Osteocyte (in vitro differentiated cells): ENCODE measurements at regions not wholly inside any gene's neighbourhood (a gene's known extent, or its start where the extent isn't known, plus 50 kb on each side); places are given as distances from the start of the nearest gene placed in this dataset.

Source experiments
- DNase-seq: peaks from one replicate; pipeline ENCODE4 v3.0.0; 2021; ENCODE audit warnings: mixed read lengths; ENCODE audit not compliant: unreplicated experiment; ENCODE audit errors: extremely low spot score
- H3K27ac Mint-ChIP-seq: one replicate; pipeline ENCODE4 v1.8.0; 2021; ENCODE audit warnings: mild to moderate bottlenecking, mixed read lengths; ENCODE audit not compliant: unreplicated experiment
- H3K27me3 Mint-ChIP-seq: one replicate; pipeline ENCODE4 v1.8.0; 2021; ENCODE audit warnings: mixed read lengths; ENCODE audit not compliant: unreplicated experiment
- H3K36me3 Mint-ChIP-seq: one replicate; pipeline ENCODE4 v1.8.0; 2021; ENCODE audit warnings: mixed read lengths; ENCODE audit not compliant: unreplicated experiment
- H3K4me1 Mint-ChIP-seq: one replicate; pipeline ENCODE4 v1.8.0; 2021; ENCODE audit warnings: mixed read lengths; ENCODE audit not compliant: unreplicated experiment
- H3K4me3 Mint-ChIP-seq: one replicate; pipeline ENCODE4 v1.8.0; 2021; ENCODE audit warnings: mild to moderate bottlenecking, moderate library complexity, mixed read lengths; ENCODE audit not compliant: unreplicated experiment
- H3K9me3 Mint-ChIP-seq: one replicate; pipeline ENCODE4 v1.8.0; 2021; ENCODE audit warnings: mixed read lengths; ENCODE audit not compliant: unreplicated experiment
- TF ChIP-seq, protein P1 (sequence below): fragments of 200-600 bp; sonication (generic); IDR thresholded peaks from 2 replicates; pipeline ENCODE4 v1.5.0; 2021; ENCODE audit warnings: antibody characterized with exemption, mild to moderate bottlenecking, moderate library complexity

DNA sequence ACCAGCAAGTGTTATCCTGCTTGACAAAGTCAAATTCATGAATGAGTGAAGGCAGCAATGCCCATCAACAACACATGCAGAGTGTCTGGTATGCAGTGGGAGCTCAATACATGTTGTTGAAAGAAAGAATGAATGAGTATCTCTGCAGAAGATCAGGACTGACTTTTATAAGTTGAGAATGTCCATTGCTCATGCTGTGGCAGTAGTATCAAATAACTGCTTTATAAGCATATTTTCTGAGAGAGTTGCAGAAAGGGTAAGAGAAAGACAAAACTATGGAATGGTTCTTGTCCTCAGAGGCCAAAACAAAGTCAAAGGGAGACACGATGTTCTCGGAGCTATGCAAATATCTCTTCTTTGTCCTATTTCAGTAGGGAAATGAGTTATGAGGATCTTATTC is 288.7 kb downstream of the LMX1A start:
- H3K9me3 Mint-ChIP-seq = no peaks in the 10 kb centered on the region
- TF ChIP-seq, protein P1, sequence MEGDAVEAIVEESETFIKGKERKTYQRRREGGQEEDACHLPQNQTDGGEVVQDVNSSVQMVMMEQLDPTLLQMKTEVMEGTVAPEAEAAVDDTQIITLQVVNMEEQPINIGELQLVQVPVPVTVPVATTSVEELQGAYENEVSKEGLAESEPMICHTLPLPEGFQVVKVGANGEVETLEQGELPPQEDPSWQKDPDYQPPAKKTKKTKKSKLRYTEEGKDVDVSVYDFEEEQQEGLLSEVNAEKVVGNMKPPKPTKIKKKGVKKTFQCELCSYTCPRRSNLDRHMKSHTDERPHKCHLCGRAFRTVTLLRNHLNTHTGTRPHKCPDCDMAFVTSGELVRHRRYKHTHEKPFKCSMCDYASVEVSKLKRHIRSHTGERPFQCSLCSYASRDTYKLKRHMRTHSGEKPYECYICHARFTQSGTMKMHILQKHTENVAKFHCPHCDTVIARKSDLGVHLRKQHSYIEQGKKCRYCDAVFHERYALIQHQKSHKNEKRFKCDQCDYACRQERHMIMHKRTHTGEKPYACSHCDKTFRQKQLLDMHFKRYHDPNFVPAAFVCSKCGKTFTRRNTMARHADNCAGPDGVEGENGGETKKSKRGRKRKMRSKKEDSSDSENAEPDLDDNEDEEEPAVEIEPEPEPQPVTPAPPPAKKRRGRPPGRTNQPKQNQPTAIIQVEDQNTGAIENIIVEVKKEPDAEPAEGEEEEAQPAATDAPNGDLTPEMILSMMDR = no peak
- H3K36me3 Mint-ChIP-seq = no peaks in the 10 kb centered on the region
- no peak overlapping the region for H3K27ac Mint-ChIP-seq
- no peak for DNase-seq
- no peaks in the 10 kb centered on the region for H3K4me1 Mint-ChIP-seq
- H3K27me3 Mint-ChIP-seq = no peaks in the 10 kb centered on the region
- no peak overlapping the region for H3K4me3 Mint-ChIP-seq

DNA sequence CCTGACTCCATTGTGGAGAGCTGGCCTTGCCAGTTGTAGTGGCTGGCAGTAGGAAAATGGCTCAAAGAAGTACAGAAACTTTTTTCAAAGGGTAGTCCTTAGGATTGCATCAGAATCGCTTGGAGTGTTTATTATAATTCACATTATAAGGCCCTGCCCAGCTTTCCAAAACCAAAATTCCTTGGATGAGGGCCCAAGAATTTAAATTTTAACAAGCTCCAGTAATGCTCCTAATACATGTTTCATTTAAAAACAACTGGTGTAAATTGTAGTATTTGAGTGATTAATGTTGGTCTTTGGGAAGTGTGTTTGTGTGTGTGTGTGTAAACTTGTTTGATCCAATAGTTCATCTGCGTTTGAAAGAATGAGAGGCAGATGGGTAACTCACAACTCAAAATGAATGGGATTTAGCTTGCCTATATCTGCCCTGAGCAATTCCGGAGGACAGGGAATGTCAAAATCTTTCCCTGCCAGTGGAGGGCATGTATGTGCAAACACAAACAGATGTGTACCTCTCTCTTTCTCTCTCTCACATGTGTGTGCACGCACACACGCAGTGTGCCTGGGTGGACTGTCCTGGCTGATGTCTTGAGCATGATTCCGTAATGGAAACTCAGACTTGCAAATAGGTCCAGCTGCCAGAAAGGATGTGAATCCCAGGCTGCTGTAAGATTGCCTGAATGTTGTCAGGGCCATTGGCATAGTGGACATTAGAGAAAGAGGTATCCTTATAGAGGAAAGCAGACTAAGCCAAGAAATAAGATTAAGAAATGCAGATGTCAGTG is 293.1 kb downstream of the LMX1A start:
- TF ChIP-seq, protein P1 = no peak
- no peaks in the 10 kb centered on the region for H3K27me3 Mint-ChIP-seq
- no peaks in the 10 kb centered on the region for H3K9me3 Mint-ChIP-seq
- H3K36me3 Mint-ChIP-seq = no peaks in the 10 kb centered on the region
- no peaks in the 10 kb centered on the region for H3K4me1 Mint-ChIP-seq
- DNase-seq = no peak
- no peak overlapping the region for H3K27ac Mint-ChIP-seq
- no peak overlapping the region for H3K4me3 Mint-ChIP-seq

DNA sequence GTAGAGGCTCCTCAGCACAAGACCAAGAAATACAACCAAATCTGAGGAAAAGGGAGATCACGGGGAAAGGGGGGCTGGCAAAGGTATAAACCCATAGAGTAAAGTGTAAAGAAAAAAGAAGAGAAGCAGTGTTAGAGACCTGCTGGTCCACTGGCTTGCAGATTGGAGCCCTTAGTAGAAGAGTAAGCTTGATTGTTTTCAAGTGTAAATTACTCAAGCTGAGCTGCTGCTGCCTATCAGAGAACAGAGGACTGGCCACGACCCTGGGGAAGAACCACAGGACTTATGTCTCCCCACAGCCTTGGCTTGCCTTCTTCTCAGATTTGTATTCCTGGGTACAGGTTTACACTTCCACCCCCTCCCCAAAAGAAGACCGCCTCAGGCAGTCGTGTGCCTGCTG is 294.2 kb downstream of the LMX1A start:
- Mint-ChIP-seq H3K9me3 (no peaks in the 10 kb centered on the region), H3K27ac (no peak overlapping the region), H3K4me3 (no peak overlapping the region), H3K36me3 (no peaks in the 10 kb centered on the region), H3K4me1 (no peaks in the 10 kb centered on the region), H3K27me3 (no peaks in the 10 kb centered on the region)
- DNase-seq = no peak
- TF ChIP-seq, protein P1 = no peak

DNA sequence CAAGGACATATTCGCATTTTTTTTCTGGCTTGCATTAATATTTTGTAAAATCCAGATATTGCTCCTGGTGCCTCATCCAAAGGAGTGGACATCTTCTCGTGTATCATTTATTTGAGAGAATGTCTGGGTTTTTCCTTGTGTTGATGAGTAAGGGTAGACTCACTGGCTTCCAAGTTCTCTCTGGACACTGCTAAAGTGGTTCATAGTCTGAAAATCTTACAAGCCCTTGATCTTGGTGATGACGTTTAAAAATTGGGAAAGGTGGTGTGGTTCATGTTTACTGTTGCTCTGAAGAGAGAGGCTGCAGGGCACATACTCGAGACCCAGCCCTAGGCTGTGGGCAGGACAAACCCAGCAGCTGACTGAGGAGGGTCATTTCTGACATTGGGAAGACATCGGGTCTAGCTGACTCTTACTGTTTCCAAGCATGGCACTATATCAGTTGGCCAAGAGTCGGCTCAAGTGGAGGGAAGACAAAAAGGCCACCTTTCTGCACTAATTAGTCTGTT is 296.2 kb downstream of the LMX1A start:
- Mint-ChIP-seq H3K27me3 (no peaks in the 10 kb centered on the region), H3K27ac (no peak overlapping the region), H3K9me3 (no peaks in the 10 kb centered on the region), H3K36me3 (no peaks in the 10 kb centered on the region), H3K4me3 (no peak overlapping the region), H3K4me1 (no peaks in the 10 kb centered on the region)
- DNase-seq = no peak
- TF ChIP-seq, protein P1 = no peak

DNA sequence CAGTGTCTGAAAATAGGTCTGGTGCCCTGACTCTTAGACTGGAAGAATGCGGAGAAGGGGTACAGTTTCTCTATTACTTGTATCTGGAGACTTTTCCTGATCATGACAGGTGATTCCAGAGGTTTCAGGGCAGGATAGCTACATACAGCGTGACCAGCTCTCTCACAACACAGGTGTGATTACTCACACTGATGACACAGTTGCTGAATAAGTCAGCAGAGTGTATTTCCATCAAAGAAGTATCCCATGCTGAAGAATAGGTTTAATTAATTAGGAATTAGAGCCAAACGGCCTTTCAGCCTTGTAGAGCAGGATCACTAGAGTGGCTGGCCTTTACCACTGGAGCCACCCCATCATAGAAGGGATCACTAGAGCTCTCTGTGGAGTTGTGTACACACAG is 298.6 kb downstream of the LMX1A start:
- H3K36me3 Mint-ChIP-seq = no peaks in the 10 kb centered on the region
- no peaks in the 10 kb centered on the region for H3K27me3 Mint-ChIP-seq
- peak; percentile 21 for DNase-seq
- H3K4me1 Mint-ChIP-seq = no peaks in the 10 kb centered on the region
- H3K4me3 Mint-ChIP-seq = no peak overlapping the region
- TF ChIP-seq, protein P1 = no peak
- no peak overlapping the region for H3K27ac Mint-ChIP-seq
- H3K9me3 Mint-ChIP-seq = no peaks in the 10 kb centered on the region
